ENCODE measurements at regions not wholly inside any gene's neighbourhood (a gene's known extent, or its start where the extent isn't known, plus 50 kb on each side); places are given as distances from the start of the nearest gene placed in this dataset.

DNA sequence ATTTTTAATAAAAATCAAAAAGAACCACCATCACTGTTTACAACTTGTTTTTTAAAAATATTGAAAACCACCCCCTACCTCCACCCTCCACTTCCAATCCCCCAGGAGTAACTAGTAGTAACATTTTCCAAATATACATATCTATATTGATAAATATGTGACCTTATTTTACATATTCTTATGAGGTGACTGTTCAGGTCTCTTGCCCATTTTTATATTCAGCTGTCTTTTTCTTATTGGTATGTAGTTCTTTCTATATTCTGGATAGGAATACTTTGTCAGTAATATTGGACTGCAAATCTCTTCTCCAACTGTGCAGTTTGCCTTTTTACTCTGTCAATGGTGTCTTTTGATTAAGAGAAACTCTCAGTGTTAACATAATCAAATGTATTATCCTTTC lies 59.0 kb upstream of the EIF5 start:
- Histone ChIP-seq H2BK5ac (ENCODE audit: low read length) (no peak overlapping the region), H3K27ac (ENCODE audit: low read depth, low read length) (no peak overlapping the region), H2AK5ac (ENCODE audit: low read length) (no peak overlapping the region), H3K23ac (ENCODE audit: low read length) (no peak overlapping the region), H3K9ac (ENCODE audit: low read length) (no peak overlapping the region), H3K56ac (ENCODE audit: low read length) (no peak overlapping the region), H3K18ac (ENCODE audit: low read length) (no peak overlapping the region), H2BK15ac (replicated peaks; ENCODE audit: low read depth) (no peak overlapping the region), H3K27me3 (ENCODE audit: insufficient read depth, low read length, poor library complexity) (no peaks in the 10 kb centered on the region), H3K4me1 (ENCODE audit: control insufficient read depth, low read depth, low read length) (no peaks in the 10 kb centered on the region), H3K36me3 (ENCODE audit: control insufficient read depth, insufficient read depth, low read length) (no peaks in the 10 kb centered on the region), H3K4me3 (ENCODE audit: low read length) (no peak overlapping the region), H3K79me2 (ENCODE audit: control insufficient read depth, insufficient read depth, low read length) (no peaks in the 10 kb centered on the region), H2BK120ac (ENCODE audit: low read depth, low read length) (no peak overlapping the region), H3K4me2 (ENCODE audit: low read length) (no peak overlapping the region), H4K5ac (ENCODE audit: low read length) (no peak overlapping the region), H3K4ac (ENCODE audit: low read depth, low read length) (no peak overlapping the region), H4K8ac (ENCODE audit: low read depth, low read length) (no peak overlapping the region), H3K79me1 (ENCODE audit: low read length) (no peaks in the 10 kb centered on the region)
- no peak for DNase-seq

- H3K56ac ChIP-seq (ENCODE audit: low read length): no peak overlapping the region
- H3K23ac ChIP-seq (ENCODE audit: low read length): no peak overlapping the region
- no peaks in the 10 kb centered on the region for H3K4me1 ChIP-seq (ENCODE audit: control insufficient read depth, low read depth, low read length)
Measured at GRCh38 chr14:103277931-103278330, 56.1 kb upstream of the EIF5 start.

GRCh38 chr14:103279142-103280025 lies 54.7 kb upstream of the EIF5 start:
- Histone ChIP-seq H3K79me1 (ENCODE audit: low read length) (no peaks in the 10 kb centered on the region), H3K23ac (ENCODE audit: low read length) (no peak overlapping the region), H4K5ac (ENCODE audit: low read length) (no peak overlapping the region), H2AK5ac (ENCODE audit: low read length) (no peak overlapping the region), H3K9ac (ENCODE audit: low read length) (peak overlapping the region; percentile 63), H3K56ac (ENCODE audit: low read length) (peak overlapping the region; percentile 85), H4K8ac (ENCODE audit: low read depth, low read length) (no peak overlapping the region), H3K79me2 (ENCODE audit: control insufficient read depth, insufficient read depth, low read length) (no peaks in the 10 kb centered on the region), H3K4me1 (ENCODE audit: control insufficient read depth, low read depth, low read length) (no peaks in the 10 kb centered on the region), H3K27ac (ENCODE audit: low read depth, low read length) (no peak overlapping the region), H3K36me3 (ENCODE audit: control insufficient read depth, insufficient read depth, low read length) (no peaks in the 10 kb centered on the region), H3K4ac (ENCODE audit: low read depth, low read length) (no peak overlapping the region), H2BK120ac (ENCODE audit: low read depth, low read length) (no peak overlapping the region), H3K4me3 (ENCODE audit: low read length) (no peak overlapping the region), H3K4me2 (ENCODE audit: low read length) (peak overlapping the region; percentile 59), H2BK15ac (replicated peaks; ENCODE audit: low read depth) (no peak overlapping the region), H3K27me3 (ENCODE audit: insufficient read depth, low read length, poor library complexity) (no peaks in the 10 kb centered on the region), H2BK5ac (ENCODE audit: low read length) (no peak overlapping the region), H3K18ac (ENCODE audit: low read length) (no peak overlapping the region)
- WGBS (ENCODE audit: extremely low coverage, insufficient coverage, low lambda C conversion rate): no CpG with 5 or more reads among the region's 102 CpGs
- peak; percentile 51 for DNase-seq

More at GRCh38 chr14:103277931-103278330, 56.1 kb upstream of the EIF5 start:
- Histone ChIP-seq H3K27ac (ENCODE audit: low read depth, low read length) (no peak overlapping the region), H3K27me3 (ENCODE audit: insufficient read depth, low read length, poor library complexity) (no peaks in the 10 kb centered on the region), H3K4ac (ENCODE audit: low read depth, low read length) (no peak overlapping the region), H3K9ac (ENCODE audit: low read length) (no peak overlapping the region), H2BK5ac (ENCODE audit: low read length) (no peak overlapping the region), H3K18ac (ENCODE audit: low read length) (no peak overlapping the region), H3K4me2 (ENCODE audit: low read length) (no peak overlapping the region), H3K36me3 (ENCODE audit: control insufficient read depth, insufficient read depth, low read length) (no peaks in the 10 kb centered on the region), H3K4me3 (ENCODE audit: low read length) (no peak overlapping the region), H2AK5ac (ENCODE audit: low read length) (no peak overlapping the region), H2BK15ac (replicated peaks; ENCODE audit: low read depth) (no peak overlapping the region), H3K79me1 (ENCODE audit: low read length) (no peaks in the 10 kb centered on the region), H4K8ac (ENCODE audit: low read depth, low read length) (no peak overlapping the region), H4K5ac (ENCODE audit: low read length) (no peak overlapping the region), H2BK120ac (ENCODE audit: low read depth, low read length) (no peak overlapping the region), H3K79me2 (ENCODE audit: control insufficient read depth, insufficient read depth, low read length) (no peaks in the 10 kb centered on the region)
- no peak for DNase-seq
- no CpG with 5 or more reads among the region's 8 CpGs for WGBS (ENCODE audit: extremely low coverage, insufficient coverage, low lambda C conversion rate)

GRCh38 chr14:103280278-103280928 lies 53.6 kb upstream of the EIF5 start:
- H3K79me2 ChIP-seq (ENCODE audit: control insufficient read depth, insufficient read depth, low read length): no peaks in the 10 kb centered on the region
- no peak overlapping the region for H3K18ac ChIP-seq (ENCODE audit: low read length)
- H3K27ac ChIP-seq (ENCODE audit: low read depth, low read length): no peak overlapping the region
- no peaks in the 10 kb centered on the region for H3K79me1 ChIP-seq (ENCODE audit: low read length)
- no peak overlapping the region for H3K4me2 ChIP-seq (ENCODE audit: low read length)
- no peak overlapping the region for H2BK120ac ChIP-seq (ENCODE audit: low read depth, low read length)
- no peak overlapping the region for H4K8ac ChIP-seq (ENCODE audit: low read depth, low read length)
- H2BK15ac ChIP-seq (replicated peaks; ENCODE audit: low read depth): no peak overlapping the region
- WGBS (ENCODE audit: extremely low coverage, insufficient coverage, low lambda C conversion rate): no CpG with 5 or more reads among the region's 15 CpGs
- H3K4me1 ChIP-seq (ENCODE audit: control insufficient read depth, low read depth, low read length): peaks cover 3% of the 10 kb centered on the region
- no peak overlapping the region for H2AK5ac ChIP-seq (ENCODE audit: low read length)
- H3K23ac ChIP-seq (ENCODE audit: low read length): no peak overlapping the region
- no peak overlapping the region for H4K5ac ChIP-seq (ENCODE audit: low read length)
- H3K36me3 ChIP-seq (ENCODE audit: control insufficient read depth, insufficient read depth, low read length): no peaks in the 10 kb centered on the region
- no peak overlapping the region for H3K4me3 ChIP-seq (ENCODE audit: low read length)
- no peak overlapping the region for H3K56ac ChIP-seq (ENCODE audit: low read length)
- H3K27me3 ChIP-seq (ENCODE audit: insufficient read depth, low read length, poor library complexity): no peaks in the 10 kb centered on the region
- H3K4ac ChIP-seq (ENCODE audit: low read depth, low read length): no peak overlapping the region
- H2BK5ac ChIP-seq (ENCODE audit: low read length): no peak overlapping the region
- no peak for DNase-seq
- no peak overlapping the region for H3K9ac ChIP-seq (ENCODE audit: low read length)

- WGBS (ENCODE audit: extremely low coverage, insufficient coverage, low lambda C conversion rate): no CpG with 5 or more reads among the region's 11 CpGs
Measured at GRCh38 chr14:103281496-103282231, 52.4 kb upstream of the EIF5 start.

More at GRCh38 chr14:103281496-103282231, 52.4 kb upstream of the EIF5 start:
- Histone ChIP-seq H3K56ac (ENCODE audit: low read length) (no peak overlapping the region), H2BK15ac (replicated peaks; ENCODE audit: low read depth) (no peak overlapping the region), H3K4ac (ENCODE audit: low read depth, low read length) (no peak overlapping the region), H4K8ac (ENCODE audit: low read depth, low read length) (no peak overlapping the region), H2BK5ac (ENCODE audit: low read length) (no peak overlapping the region), H3K4me3 (ENCODE audit: low read length) (no peak overlapping the region), H3K79me1 (ENCODE audit: low read length) (no peaks in the 10 kb centered on the region), H3K36me3 (ENCODE audit: control insufficient read depth, insufficient read depth, low read length) (no peaks in the 10 kb centered on the region), H3K27ac (ENCODE audit: low read depth, low read length) (no peak overlapping the region), H3K9ac (ENCODE audit: low read length) (no peak overlapping the region), H3K23ac (ENCODE audit: low read length) (no peak overlapping the region), H2BK120ac (ENCODE audit: low read depth, low read length) (no peak overlapping the region), H2AK5ac (ENCODE audit: low read length) (no peak overlapping the region), H3K4me1 (ENCODE audit: control insufficient read depth, low read depth, low read length) (peaks cover 3% of the 10 kb centered on the region), H3K79me2 (ENCODE audit: control insufficient read depth, insufficient read depth, low read length) (no peaks in the 10 kb centered on the region), H4K5ac (ENCODE audit: low read length) (no peak overlapping the region), H3K18ac (ENCODE audit: low read length) (no peak overlapping the region), H3K4me2 (ENCODE audit: low read length) (no peak overlapping the region), H3K27me3 (ENCODE audit: insufficient read depth, low read length, poor library complexity) (no peaks in the 10 kb centered on the region)
- peak; percentile 91 for DNase-seq
